Endothelial cell of umbilical vein (primary cell): ENCODE measurements at regions not wholly inside any gene's neighbourhood (a gene's known extent, or its start where the extent isn't known, plus 50 kb on each side); places are given as distances from the start of the nearest gene placed in this dataset.

Experiments
- BruUV-seq: library from RNA; stranded (reverse); fragments of 400-500 nt; replicated peaks from 2 replicates; lab custom pipeline; 2021; lab: Mats Ljungman, UMichigan
- CTCF ChIA-PET: fragments of 300-600, 350-600 bp; sonication (Branson Sonifier 250); formaldehyde crosslinking; loops from one replicate; lab custom pipeline; 2021; ENCODE audit warnings: antibody characterized with exemption, inconsistent platforms; lab: Charles Lee
- POLR2A ChIA-PET: fragments of 300-600, 350-600 bp; sonication (Branson Sonifier 250); formaldehyde crosslinking; loops from one replicate; lab custom pipeline; 2021; ENCODE audit warnings: antibody characterized with exemption, inconsistent platforms; lab: Charles Lee
- DNase-seq: peaks from one replicate; pipeline ENCODE4 v3.0.0-alpha.2; 2011; ENCODE audit warnings: low read depth, low spot score
- FAIRE-seq: peaks from 2 replicates; lab custom pipeline; 2011; peaks lifted over from hg19 to GRCh38; lab: Jason Lieb, UNC
- H2AFZ ChIP-seq: 2 replicates; pipeline ENCODE4 v1.6.0; 2012; ENCODE audit warnings: low read depth, low read length, control low read depth, inconsistent platforms
- H3K27ac ChIP-seq: 2 replicates; pipeline ENCODE4 v1.5.1; 2011; ENCODE audit warnings: low read depth, mild to moderate bottlenecking, control low read depth, low read length, moderate library complexity; ENCODE audit not compliant: insufficient read depth
- H3K27me3 ChIP-seq, 2 experiments: 2 replicates each; pipeline versions ENCODE4 v1.6.0 to v1.6.1; 2011; ENCODE audit warnings: low read length in 2 of 2, mixed read lengths in 1 of 2; ENCODE audit not compliant: control insufficient read depth in 2 of 2, insufficient read depth in 2 of 2
- H3K36me3 ChIP-seq, 2 experiments: 2 replicates in 1 of 2; 3 replicates in 1 of 2; pipeline ENCODE4 v1.5.1; 2011; ENCODE audit warnings: low read length in 2 of 2, mild to moderate bottlenecking in 1 of 2, moderate library complexity in 1 of 2; ENCODE audit not compliant: control insufficient read depth in 2 of 2, insufficient read depth in 2 of 2; ENCODE audit errors: extremely low read depth in 1 of 2
- H3K4me1 ChIP-seq: 3 replicates; pipeline ENCODE4 v1.5.1; 2011; ENCODE audit warnings: mild to moderate bottlenecking, low read length; ENCODE audit not compliant: control insufficient read depth, insufficient read depth; ENCODE audit errors: extremely low read depth
- H3K4me2 ChIP-seq: 2 replicates; pipeline ENCODE4 v1.6.1; 2011; ENCODE audit warnings: low read length, control low read depth, mixed read lengths; ENCODE audit not compliant: insufficient read depth
- H3K4me3 ChIP-seq, 3 experiments: fragments of 200-600 bp in 1 of 3; sonication (generic), shearing (Covaris generic) in 1 of 3; replicated peaks in 1 of 3; 2 replicates each; pipeline ENCODE4 v1.5.1; 2011 to 2016; ENCODE audit warnings: control low read depth in 3 of 3, low read length in 3 of 3, mild to moderate bottlenecking in 2 of 3, inconsistent platforms in 1 of 3, low read depth in 1 of 3, moderate library complexity in 1 of 3; ENCODE audit not compliant: insufficient read depth in 1 of 3
- H3K79me2 ChIP-seq: 2 replicates; pipeline ENCODE4 v1.6.0; 2012; ENCODE audit warnings: low read length, inconsistent platforms; ENCODE audit not compliant: control insufficient read depth, insufficient read depth
- H3K9ac ChIP-seq: replicated peaks from 2 replicates; pipeline ENCODE3; 2011; ENCODE audit warnings: low read length, control low read depth; ENCODE audit not compliant: insufficient read depth; ENCODE audit errors: extremely low read depth
- H3K9me1 ChIP-seq: replicated peaks from 3 replicates; pipeline ENCODE4 v1.6.0; 2011; ENCODE audit warnings: mild to moderate bottlenecking, low read length; ENCODE audit not compliant: control insufficient read depth, insufficient read depth; ENCODE audit errors: extremely low read depth
- H3K9me3 ChIP-seq: replicated peaks from 2 replicates; pipeline ENCODE4 v1.5.1; 2012; ENCODE audit warnings: low read length, inconsistent platforms; ENCODE audit not compliant: control insufficient read depth, insufficient read depth
- H4K20me1 ChIP-seq: replicated peaks from 2 replicates; pipeline ENCODE3; 2011; ENCODE audit warnings: mild to moderate bottlenecking, low read length; ENCODE audit not compliant: control insufficient read depth, insufficient read depth; ENCODE audit errors: extremely low read depth
- EZH2 ChIP-seq: IDR thresholded peaks from 2 replicates; pipeline ENCODE4 v1.6.1; 2012; ENCODE audit warnings: borderline replicate concordance, low read depth, mild to moderate bottlenecking, moderate library complexity, low read length, inconsistent platforms; ENCODE audit not compliant: severe bottlenecking
- FOS ChIP-seq: IDR thresholded peaks from 2 replicates; pipeline ENCODE4 v1.6.1; 2011; ENCODE audit warnings: mild to moderate bottlenecking, low read length, moderate library complexity, borderline replicate concordance; ENCODE audit not compliant: insufficient read depth
- GATA2 ChIP-seq: IDR thresholded peaks from 2 replicates; pipeline ENCODE4 v1.7.0; 2011; ENCODE audit warnings: low read depth, mild to moderate bottlenecking, moderate library complexity, mixed read lengths, low read length; ENCODE audit not compliant: insufficient read length, insufficient read depth
- JUN ChIP-seq: IDR thresholded peaks from 2 replicates; pipeline ENCODE4 v1.6.1; 2011; ENCODE audit warnings: borderline replicate concordance, low read depth; ENCODE audit not compliant: insufficient read length, insufficient read depth
- MYC ChIP-seq: IDR thresholded peaks from one replicate; pipeline ENCODE4 v1.6.1; 2011; ENCODE audit warnings: mild to moderate bottlenecking, low read depth, low read length
- POLR2A ChIP-seq: IDR thresholded peaks from 2 replicates; pipeline ENCODE4 v1.6.1; 2012; ENCODE audit warnings: low read depth, mild to moderate bottlenecking, control low read depth, low read length
- POLR2AphosphoS5 ChIP-seq: IDR thresholded peaks from 2 replicates; pipeline ENCODE4 v1.6.1; 2012; ENCODE audit warnings: low read depth, mild to moderate bottlenecking, control low read depth, low read length, moderate library complexity; ENCODE audit not compliant: insufficient read depth
- dilution Hi-C: fragments of 300-500 bp; cut with MboI; formaldehyde crosslinking; loops from one replicate; pipeline ENCODE4 v1.15.0; 2019; ENCODE audit warnings: low sequenced_read_pairs; ENCODE audit not compliant: extremely low pct_ligation_motif_present
- intact Hi-C: fragments of 100-400 bp; cut with micrococcal nuclease; formaldehyde crosslinking; loops from one replicate; pipeline ENCODE4 v1.10.0; 2022
- TF ChIP-seq, protein P1 (sequence below), 2 donors: IDR thresholded peaks; 1 replicate in 1 of 2; 2 replicates in 1 of 2; pipeline ENCODE4 v1.5.1; 2011; ENCODE audit warnings: low read length in 2 of 2, mild to moderate bottlenecking in 2 of 2, moderate library complexity in 2 of 2, control low read depth in 1 of 2, inconsistent platforms in 1 of 2, low read depth in 1 of 2; ENCODE audit not compliant: insufficient read depth in 1 of 2; ENCODE audit errors: extremely low read depth in 1 of 2
- TF ChIP-seq, protein P2 (sequence below): IDR thresholded peaks from 2 replicates; pipeline ENCODE4 v1.6.1; 2011; ENCODE audit not compliant: insufficient read depth, insufficient read length

DNA sequence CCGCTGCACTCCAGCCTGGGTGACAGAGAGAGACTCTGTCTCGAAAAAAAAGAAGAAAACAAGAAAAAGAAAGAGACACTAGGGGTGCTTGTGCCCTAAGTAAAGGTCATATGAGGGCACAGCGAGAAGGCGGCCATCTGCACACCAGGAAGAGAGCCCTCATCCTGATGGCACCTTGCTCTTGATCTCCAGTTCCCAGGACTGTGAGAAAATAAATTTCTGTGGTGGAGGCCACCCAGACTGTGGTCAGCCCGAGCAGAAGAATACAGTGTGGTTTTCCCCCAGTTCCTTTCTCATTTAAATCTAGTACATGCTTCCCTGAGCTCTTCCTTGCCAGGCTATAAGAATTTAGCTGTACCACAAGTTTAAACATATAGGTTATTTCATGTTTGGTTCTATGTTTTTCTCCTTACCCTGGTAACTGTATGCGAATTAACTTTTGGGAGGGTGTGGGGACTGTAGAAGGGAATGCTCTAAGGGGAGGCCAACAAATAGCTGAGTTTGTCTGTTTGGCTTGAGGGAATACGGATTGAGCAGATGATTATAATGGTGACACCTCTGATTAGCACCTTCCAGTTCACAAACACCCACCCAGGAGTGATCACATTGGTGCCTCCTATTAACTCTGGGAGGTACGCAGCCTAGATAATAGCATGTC, 119.6 kb upstream of the ERRFI1 start:
- H3K9ac ChIP-seq, result no peak overlapping the region
- H3K4me2 ChIP-seq, result no peak overlapping the region
- H3K4me1 ChIP-seq, result no peaks in the 10 kb centered on the region
- ChIA-PET POLR2A (interaction anchor here (1.0 kb wide), 1 partner anchor 169 kb away, joined by 3 read pairs; no protein-coding TSS in a partner anchor), CTCF (interaction anchor here (1.5 kb wide), 1 partner anchor 9 kb away, joined by 6 read pairs; no protein-coding TSS in a partner anchor)
- H3K27ac ChIP-seq, result no peak overlapping the region
- BruUV-seq, result no TSS peak
- DNase-seq (no peak), FAIRE-seq (no peak)
- H3K36me3 ChIP-seq, result no peaks in the 10 kb centered on the region
- no peaks in the 10 kb centered on the region for H3K9me1 ChIP-seq
- no peak overlapping the region for H2AFZ ChIP-seq
- H3K79me2 ChIP-seq, result no peaks in the 10 kb centered on the region
- H3K4me3 ChIP-seq, result no peak overlapping the region
- intact Hi-C loops (no loop called here), dilution Hi-C loops (no loop called here)
- no peaks in the 10 kb centered on the region for H3K9me3 ChIP-seq
- TF ChIP-seq POLR2AphosphoS5 (no peak), GATA2 (no peak), EZH2 (no peak), MYC (no peak), FOS (no peak), POLR2A (no peak), JUN (no peak)
- TF ChIP-seq, protein P1, sequence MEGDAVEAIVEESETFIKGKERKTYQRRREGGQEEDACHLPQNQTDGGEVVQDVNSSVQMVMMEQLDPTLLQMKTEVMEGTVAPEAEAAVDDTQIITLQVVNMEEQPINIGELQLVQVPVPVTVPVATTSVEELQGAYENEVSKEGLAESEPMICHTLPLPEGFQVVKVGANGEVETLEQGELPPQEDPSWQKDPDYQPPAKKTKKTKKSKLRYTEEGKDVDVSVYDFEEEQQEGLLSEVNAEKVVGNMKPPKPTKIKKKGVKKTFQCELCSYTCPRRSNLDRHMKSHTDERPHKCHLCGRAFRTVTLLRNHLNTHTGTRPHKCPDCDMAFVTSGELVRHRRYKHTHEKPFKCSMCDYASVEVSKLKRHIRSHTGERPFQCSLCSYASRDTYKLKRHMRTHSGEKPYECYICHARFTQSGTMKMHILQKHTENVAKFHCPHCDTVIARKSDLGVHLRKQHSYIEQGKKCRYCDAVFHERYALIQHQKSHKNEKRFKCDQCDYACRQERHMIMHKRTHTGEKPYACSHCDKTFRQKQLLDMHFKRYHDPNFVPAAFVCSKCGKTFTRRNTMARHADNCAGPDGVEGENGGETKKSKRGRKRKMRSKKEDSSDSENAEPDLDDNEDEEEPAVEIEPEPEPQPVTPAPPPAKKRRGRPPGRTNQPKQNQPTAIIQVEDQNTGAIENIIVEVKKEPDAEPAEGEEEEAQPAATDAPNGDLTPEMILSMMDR (IDR thresholded peaks at IDR 0.05; ENCODE audit: extremely low read depth in 1 of 2, insufficient read depth in 1 of 2, low read depth in 1 of 2, low read length in 2 of 2), result no peak
- TF ChIP-seq, protein P2, sequence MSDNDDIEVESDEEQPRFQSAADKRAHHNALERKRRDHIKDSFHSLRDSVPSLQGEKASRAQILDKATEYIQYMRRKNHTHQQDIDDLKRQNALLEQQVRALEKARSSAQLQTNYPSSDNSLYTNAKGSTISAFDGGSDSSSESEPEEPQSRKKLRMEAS, result no peak
- H4K20me1 ChIP-seq, result no peaks in the 10 kb centered on the region
- H3K27me3 ChIP-seq, result no peaks in the 10 kb centered on the region
